ENCODE measurements at regions not wholly inside any gene's neighbourhood (a gene's known extent, or its start where the extent isn't known, plus 50 kb on each side); places are given as distances from the start of the nearest gene placed in this dataset.

GRCh38 chrX:69083801-69084200 is 81.5 kb downstream of the PJA1 start:
- no peak for DNase-seq

GRCh38 chrX:69083361-69083760 is 81.9 kb downstream of the PJA1 start:
- DNase-seq = no peak

- no peak for DNase-seq
These were observed 82.5 kb downstream of the PJA1 start for GRCh38 chrX:69082753-69083150.

GRCh38 chrX:69082055-69082752 is 83.0 kb downstream of the PJA1 start:
- DNase-seq = no peak

- DNase-seq = no peak
These were observed 84.3 kb downstream of the PJA1 start for GRCh38 chrX:69080855-69081465.

- no peak for DNase-seq
These were observed 86.0 kb downstream of the PJA1 start for GRCh38 chrX:69079268-69079667.

- no peak for DNase-seq
These were observed 87.3 kb downstream of the PJA1 start for GRCh38 chrX:69077895-69078455.

- no peak for DNase-seq
These were observed 89.2 kb downstream of the PJA1 start for GRCh38 chrX:69076088-69076487.

- no peak for DNase-seq
These were observed 90.5 kb downstream of the PJA1 start for GRCh38 chrX:69074726-69075125.

GRCh38 chrX:69073721-69074120 is 91.5 kb downstream of the PJA1 start:
- DNase-seq = no peak

GRCh38 chrX:69073241-69073640 is 92.0 kb downstream of the PJA1 start:
- DNase-seq = no peak

GRCh38 chrX:69072486-69073006 is 92.7 kb downstream of the PJA1 start:
- DNase-seq = no peak

GRCh38 chrX:69070949-69071650 is 94.2 kb downstream of the PJA1 start:
- DNase-seq = peak; percentile 65

GRCh38 chrX:69069876-69070275 is 95.4 kb downstream of the PJA1 start:
- no peak for DNase-seq

GRCh38 chrX:69069086-69069445 is 96.2 kb downstream of the PJA1 start:
- no peak for DNase-seq

GRCh38 chrX:69068301-69069085 is 96.8 kb downstream of the PJA1 start:
- DNase-seq = no peak

GRCh38 chrX:69067841-69068240 is 97.4 kb downstream of the PJA1 start:
- no peak for DNase-seq

GRCh38 chrX:69066966-69067525 is 98.2 kb downstream of the PJA1 start:
- no peak for DNase-seq

- DNase-seq = no peak
These were observed 99.1 kb downstream of the PJA1 start for GRCh38 chrX:69066021-69066757.

GRCh38 chrX:69065451-69065850 is 99.8 kb downstream of the PJA1 start:
- no peak for DNase-seq

GRCh38 chrX:69063486-69063885 is 101.8 kb downstream of the PJA1 start:
- no peak for DNase-seq

Measured in tongue (tissue), 1 donor.